GM13976 (cell line): ENCODE measurements at regions not wholly inside any gene's neighbourhood (a gene's known extent, or its start where the extent isn't known, plus 50 kb on each side); places are given as distances from the start of the nearest gene placed in this dataset.

ENCODE experiments used
- DNase-seq: peaks from one replicate; pipeline ENCODE4 v3.0.0; 2012; ENCODE audit warnings: low spot score
- CTCF ChIP-seq: IDR thresholded peaks from 2 replicates; pipeline ENCODE4 v1.5.1; 2012; ENCODE audit warnings: borderline replicate concordance, mild to moderate bottlenecking; ENCODE audit not compliant: insufficient read depth; ENCODE audit errors: extremely low read depth, missing control alignments, control extremely low read depth
- in situ Hi-C: fragments of 300-500 bp; cut with MboI; formaldehyde crosslinking; loops from one replicate; pipeline ENCODE4 v1.12.0; 2022; ENCODE audit warnings: low sequenced_read_pairs, mixed read lengths, inconsistent platforms; ENCODE audit not compliant: unreplicated experiment

- in situ Hi-C loops = no loop called here
Observed at GRCh38 chr2:226187156-226187555, 612.5 kb downstream of the IRS1 start.

GRCh38 chr2:226185616-226186211, 613.9 kb downstream of the IRS1 start:
- in situ Hi-C loops = no loop called here
- no peak for DNase-seq
- TF ChIP-seq CTCF = no peak

More at GRCh38 chr2:226187156-226187555, 612.5 kb downstream of the IRS1 start:
- no peak for TF ChIP-seq CTCF
- no peak for DNase-seq

GRCh38 chr2:226184940-226185615, 614.5 kb downstream of the IRS1 start:
- no peak for DNase-seq
- no peak for TF ChIP-seq CTCF
- in situ Hi-C loops = no loop called here

GRCh38 chr2:226184540-226184939, 615.1 kb downstream of the IRS1 start:
- in situ Hi-C loops = no loop called here
- TF ChIP-seq CTCF = no peak
- DNase-seq = no peak

GRCh38 chr2:226183550-226183949, 616.1 kb downstream of the IRS1 start:
- no peak for TF ChIP-seq CTCF
- no peak for DNase-seq
- in situ Hi-C loops = no loop called here

GRCh38 chr2:226183033-226183432, 616.6 kb downstream of the IRS1 start:
- no peak for DNase-seq
- in situ Hi-C loops = no loop called here
- TF ChIP-seq CTCF = no peak
